HepG2 (cell line): ENCODE measurements at regions not wholly inside any gene's neighbourhood (a gene's known extent, or its start where the extent isn't known, plus 50 kb on each side); places are given as distances from the start of the nearest gene placed in this dataset.

Source experiments
- ATAC-seq: fragments of 200-7000 bp; cut with Tn5 transposase; 3 replicates; pipeline ENCODE4 v1.9.1; 2020; ENCODE audit warnings: mild to moderate bottlenecking, moderate library complexity
- BruUV-seq: library from RNA; stranded (reverse); fragments of 400-500 nt; replicated peaks from 2 replicates; lab custom pipeline; 2021; lab: Mats Ljungman, UMichigan
- CTCF ChIA-PET: fragments of 300-600 bp; formaldehyde crosslinking; extraction: SDS; loops from one replicate; lab custom pipeline; 2021; ENCODE audit warnings: low total read pairs, inconsistent platforms, low intra/inter-chr PET ratio; lab: Yijun Ruan, JAX
- POLR2A ChIA-PET: fragments of 350-600 bp; sonication (Branson Sonifier 250); formaldehyde crosslinking; loops from one replicate; lab custom pipeline; 2020; ENCODE audit warnings: antibody characterized with exemption, inconsistent platforms; lab: Yijun Ruan, JAX
- DNase-seq: peaks from one replicate; pipeline ENCODE4 v3.0.0-alpha.2; 2015; ENCODE audit warnings: low spot score
- FAIRE-seq: peaks from 3 replicates; lab custom pipeline; 2011; peaks lifted over from hg19 to GRCh38; lab: Jason Lieb, UNC
- H2AFZ ChIP-seq: one replicate; pipeline ENCODE4 v1.6.1; 2011; ENCODE audit warnings: low read length, inconsistent platforms
- H3K27ac ChIP-seq: fragments of 300-600 bp; 3 replicates; pipeline ENCODE4 v1.8.0; 2011; ENCODE audit warnings: mixed run types, mild to moderate bottlenecking, mixed read lengths, low read length, inconsistent platforms; ENCODE audit not compliant: insufficient read depth; ENCODE audit errors: extremely low read length
- H3K27me3 ChIP-seq, 2 experiments: fragments of 200-600 bp in 1 of 2; 2 replicates in 1 of 2; 3 replicates in 1 of 2; pipeline versions ENCODE4 v1.6.0 to v1.8.0; 2011; ENCODE audit warnings: low read length in 2 of 2, mild to moderate bottlenecking in 2 of 2, moderate library complexity in 2 of 2, inconsistent platforms in 1 of 2; ENCODE audit not compliant: insufficient read depth in 2 of 2, control insufficient read depth in 1 of 2
- H3K36me3 ChIP-seq, 2 experiments: fragments of 200-600 bp in 1 of 2; replicated peaks in 1 of 2; 2 replicates in 1 of 2; 3 replicates in 1 of 2; pipeline versions ENCODE4 v1.5.1 to v1.8.0; 2011; ENCODE audit warnings: low read length in 2 of 2, inconsistent platforms in 1 of 2; ENCODE audit not compliant: insufficient read depth in 2 of 2, control insufficient read depth in 1 of 2
- H3K4me1 ChIP-seq: 2 replicates; pipeline ENCODE4 v1.5.1; 2012; ENCODE audit warnings: low read length, inconsistent platforms; ENCODE audit not compliant: insufficient read depth
- H3K4me2 ChIP-seq: 2 replicates; pipeline ENCODE4 v1.6.0; 2011; ENCODE audit warnings: low read depth, low read length, inconsistent platforms
- H3K4me3 ChIP-seq, 3 experiments: fragments of 200-600 bp in 1 of 3; sonication (generic), shearing (Covaris generic) in 1 of 3; replicated peaks in 1 of 3; 2 replicates each; pipeline ENCODE4 v1.5.1; 2011 to 2016; ENCODE audit warnings: low read length in 3 of 3, inconsistent platforms in 2 of 3, low read depth in 2 of 3, mild to moderate bottlenecking in 2 of 3, control low read depth in 1 of 3, mixed read lengths in 1 of 3; ENCODE audit not compliant: insufficient read depth in 1 of 3
- H3K79me2 ChIP-seq: one replicate; pipeline ENCODE4 v1.6.1; 2011; ENCODE audit warnings: low read length, inconsistent platforms; ENCODE audit not compliant: insufficient read depth
- H3K9ac ChIP-seq: 2 replicates; pipeline ENCODE4 v1.6.0; 2011; ENCODE audit warnings: mild to moderate bottlenecking, low read depth, low read length, inconsistent platforms; ENCODE audit not compliant: insufficient read depth
- H3K9me3 ChIP-seq: 2 replicates; pipeline ENCODE4 v1.5.1; 2012; ENCODE audit warnings: mild to moderate bottlenecking, low read length
- H4K20me1 ChIP-seq: 2 replicates; pipeline ENCODE4 v1.6.0; 2011; ENCODE audit warnings: inconsistent platforms, mild to moderate bottlenecking, low read length, moderate library complexity; ENCODE audit not compliant: insufficient read depth
- CBX2 ChIP-seq, 2 experiments: fragments of 200-600 bp in 1 of 2; sonication (generic); formaldehyde crosslinking in 1 of 2; IDR thresholded peaks; 2 replicates each; pipeline versions ENCODE4 v1.7.0 to v1.8.1; 2018 to 2022; ENCODE audit warnings: low read depth in 2 of 2, low read length in 1 of 2, mild to moderate bottlenecking in 1 of 2, missing genetic modification reagents in 1 of 2
- GABPA ChIP-seq, 2 experiments: IDR thresholded peaks; 2 replicates each; pipeline ENCODE4 v1.6.1; 2011 to 2016; ENCODE audit warnings: low read depth in 2 of 2, low read length in 1 of 2, missing biosample characterization in 1 of 2, missing genetic modification characterization in 1 of 2
- MAZ ChIP-seq, 2 experiments: sonication (generic) in 1 of 2; formaldehyde crosslinking in 1 of 2; IDR thresholded peaks; 2 replicates each; pipeline versions ENCODE4 v1.5.0 to v1.6.1; 2012 to 2020; ENCODE audit warnings: low read depth in 2 of 2, mild to moderate bottlenecking in 2 of 2, borderline replicate concordance in 1 of 2, improper control_type of control experiment in 1 of 2, low read length in 1 of 2, missing genetic modification reagents in 1 of 2, moderate library complexity in 1 of 2
- STAT5B ChIP-seq: sonication (generic); formaldehyde crosslinking; IDR thresholded peaks from 2 replicates; pipeline ENCODE4 v1.4.0; 2020; ENCODE audit warnings: missing genetic modification reagents
- ZBTB3 ChIP-seq: sonication (generic); formaldehyde crosslinking; IDR thresholded peaks from 2 replicates; pipeline ENCODE4 v1.4.0; 2020; ENCODE audit warnings: low read depth, mild to moderate bottlenecking, moderate library complexity, missing genetic modification reagents, borderline replicate concordance
- ZNF75D ChIP-seq: sonication (generic); formaldehyde crosslinking; IDR thresholded peaks from 2 replicates; pipeline ENCODE4 v1.8.1; 2023; ENCODE audit warnings: missing genetic modification reagents, mild to moderate bottlenecking, borderline replicate concordance
- WGBS: methylation state at CpG from one replicate; pipeline ENCODE4 v1.1.6; 2017; ENCODE audit warnings: low lambda C conversion rate; 5-methylcytosine and 5-hydroxymethylcytosine counted together
- in situ Hi-C: cut with HindIII; loops from 2 replicates; pipeline ENCODE4 v1.10.0; 2017; ENCODE audit warnings: low pct_unique_long_range_greater_than_20kb; ENCODE audit not compliant: extremely low pct_ligation_motif_present
- intact Hi-C: fragments of 100-400 bp; cut with micrococcal nuclease; formaldehyde crosslinking; loops from one replicate; pipeline ENCODE4 v1.10.0; 2022; ENCODE audit not compliant: unreplicated experiment
- TF ChIP-seq, protein P1 (sequence below): sonication (generic); formaldehyde crosslinking; IDR thresholded peaks from 2 replicates; pipeline ENCODE4 v1.4.0; 2020; ENCODE audit warnings: low read depth, mild to moderate bottlenecking, missing genetic modification reagents
- TF ChIP-seq, protein P2 (sequence below): sonication (generic); formaldehyde crosslinking; conservative IDR thresholded peaks from 2 replicates; pipeline ENCODE4 v1.8.0; 2022; ENCODE audit warnings: low read depth, missing genetic modification reagents
- TF ChIP-seq, protein P3 (sequence below): sonication (generic); formaldehyde crosslinking; conservative IDR thresholded peaks from 2 replicates; pipeline ENCODE4 v1.4.0; 2020; ENCODE audit warnings: missing genetic modification reagents

DNA sequence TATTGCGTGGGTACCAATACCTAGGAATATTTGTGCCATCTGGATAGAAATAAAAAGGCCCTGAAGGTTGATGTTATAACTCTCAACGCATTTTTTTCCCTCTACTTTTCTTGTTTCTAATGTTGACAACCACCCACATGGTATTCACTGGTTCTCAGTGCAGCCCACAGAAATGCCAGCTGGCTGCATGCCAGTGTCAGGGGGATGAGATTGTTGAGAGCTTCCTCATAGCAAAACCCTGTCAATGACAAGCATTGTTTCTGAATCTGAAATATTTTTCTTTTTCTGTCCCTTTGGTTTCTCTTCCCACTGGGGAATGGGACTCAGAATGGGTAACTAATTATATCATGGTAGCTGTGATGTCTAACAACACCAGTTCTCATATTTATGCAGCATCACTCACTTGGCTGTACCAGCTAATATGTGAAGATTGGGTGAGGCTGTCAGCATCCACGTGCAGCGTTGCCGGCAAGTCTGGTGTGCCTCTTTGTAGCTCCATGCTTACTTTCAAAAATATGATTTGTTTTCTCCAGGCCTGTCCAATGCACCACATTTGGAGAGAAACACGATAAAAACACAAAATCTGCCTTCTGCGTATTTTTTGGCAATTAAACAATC, 284.6 kb downstream of the PTBP2 start:
- POLR2A ChIA-PET: no interaction called here
- DNase-seq (no peak), FAIRE-seq (no peak), ATAC-seq (no peak)
- BruUV-seq: no TSS peak
- Histone ChIP-seq H3K4me2 (no peak overlapping the region), H2AFZ (no peak overlapping the region), H3K79me2 (no peaks in the 10 kb centered on the region), H3K27me3 (no peaks in the 10 kb centered on the region), H3K9me3 (no peaks in the 10 kb centered on the region), H3K4me1 (no peaks in the 10 kb centered on the region), H3K36me3 (no peaks in the 10 kb centered on the region), H4K20me1 (no peaks in the 10 kb centered on the region), H3K9ac (no peak overlapping the region), H3K27ac (no peak overlapping the region), H3K4me3 (no peak overlapping the region)
- intact Hi-C loops (no loop called here), in situ Hi-C loops (no loop called here)
- CTCF ChIA-PET: no interaction called here
- WGBS: 23% methylated on average over 7 of the region's 7 CpGs
- no peak for TF ChIP-seq CBX2 (IDR thresholded peaks at IDR 0.05; ENCODE audit: low read depth, low read length)
- no peak for TF ChIP-seq CBX2 (CRISPR knock-in tag; IDR thresholded peaks at IDR 0.05; ENCODE audit: low read depth)
- TF ChIP-seq, protein P1, sequence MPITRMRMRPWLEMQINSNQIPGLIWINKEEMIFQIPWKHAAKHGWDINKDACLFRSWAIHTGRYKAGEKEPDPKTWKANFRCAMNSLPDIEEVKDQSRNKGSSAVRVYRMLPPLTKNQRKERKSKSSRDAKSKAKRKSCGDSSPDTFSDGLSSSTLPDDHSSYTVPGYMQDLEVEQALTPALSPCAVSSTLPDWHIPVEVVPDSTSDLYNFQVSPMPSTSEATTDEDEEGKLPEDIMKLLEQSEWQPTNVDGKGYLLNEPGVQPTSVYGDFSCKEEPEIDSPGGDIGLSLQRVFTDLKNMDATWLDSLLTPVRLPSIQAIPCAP (CRISPR knock-in tag): no peak
- no peak for TF ChIP-seq ZBTB3 (CRISPR knock-in tag)
- no peak for TF ChIP-seq GABPA (IDR thresholded peaks at IDR 0.05; ENCODE audit: low read depth, low read length)
- no peak for TF ChIP-seq GABPA (CRISPR knock-in tag; IDR thresholded peaks at IDR 0.05; ENCODE audit: low read depth)
- TF ChIP-seq, protein P2, sequence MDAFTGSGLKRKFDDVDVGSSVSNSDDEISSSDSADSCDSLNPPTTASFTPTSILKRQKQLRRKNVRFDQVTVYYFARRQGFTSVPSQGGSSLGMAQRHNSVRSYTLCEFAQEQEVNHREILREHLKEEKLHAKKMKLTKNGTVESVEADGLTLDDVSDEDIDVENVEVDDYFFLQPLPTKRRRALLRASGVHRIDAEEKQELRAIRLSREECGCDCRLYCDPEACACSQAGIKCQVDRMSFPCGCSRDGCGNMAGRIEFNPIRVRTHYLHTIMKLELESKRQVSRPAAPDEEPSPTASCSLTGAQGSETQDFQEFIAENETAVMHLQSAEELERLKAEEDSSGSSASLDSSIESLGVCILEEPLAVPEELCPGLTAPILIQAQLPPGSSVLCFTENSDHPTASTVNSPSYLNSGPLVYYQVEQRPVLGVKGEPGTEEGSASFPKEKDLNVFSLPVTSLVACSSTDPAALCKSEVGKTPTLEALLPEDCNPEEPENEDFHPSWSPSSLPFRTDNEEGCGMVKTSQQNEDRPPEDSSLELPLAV: no peak
- TF ChIP-seq ZNF75D (CRISPR knock-in tag): no peak
- TF ChIP-seq, protein P3, sequence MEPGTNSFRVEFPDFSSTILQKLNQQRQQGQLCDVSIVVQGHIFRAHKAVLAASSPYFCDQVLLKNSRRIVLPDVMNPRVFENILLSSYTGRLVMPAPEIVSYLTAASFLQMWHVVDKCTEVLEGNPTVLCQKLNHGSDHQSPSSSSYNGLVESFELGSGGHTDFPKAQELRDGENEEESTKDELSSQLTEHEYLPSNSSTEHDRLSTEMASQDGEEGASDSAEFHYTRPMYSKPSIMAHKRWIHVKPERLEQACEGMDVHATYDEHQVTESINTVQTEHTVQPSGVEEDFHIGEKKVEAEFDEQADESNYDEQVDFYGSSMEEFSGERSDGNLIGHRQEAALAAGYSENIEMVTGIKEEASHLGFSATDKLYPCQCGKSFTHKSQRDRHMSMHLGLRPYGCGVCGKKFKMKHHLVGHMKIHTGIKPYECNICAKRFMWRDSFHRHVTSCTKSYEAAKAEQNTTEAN (CRISPR knock-in tag): no peak
- no peak for TF ChIP-seq STAT5B
- no peak for TF ChIP-seq MAZ (IDR thresholded peaks at IDR 0.05; ENCODE audit: borderline replicate concordance, low read depth, low read length)
- TF ChIP-seq MAZ (CRISPR knock-in tag; IDR thresholded peaks at IDR 0.05; ENCODE audit: low read depth): no peak
